ENCODE measurements at regions not wholly inside any gene's neighbourhood (a gene's known extent, or its start where the extent isn't known, plus 50 kb on each side); places are given as distances from the start of the nearest gene placed in this dataset.

- no peak for DNase-seq
These were observed 853.3 kb downstream of the MAT2B start for GRCh38 chr5:164358531-164359259.

DNA sequence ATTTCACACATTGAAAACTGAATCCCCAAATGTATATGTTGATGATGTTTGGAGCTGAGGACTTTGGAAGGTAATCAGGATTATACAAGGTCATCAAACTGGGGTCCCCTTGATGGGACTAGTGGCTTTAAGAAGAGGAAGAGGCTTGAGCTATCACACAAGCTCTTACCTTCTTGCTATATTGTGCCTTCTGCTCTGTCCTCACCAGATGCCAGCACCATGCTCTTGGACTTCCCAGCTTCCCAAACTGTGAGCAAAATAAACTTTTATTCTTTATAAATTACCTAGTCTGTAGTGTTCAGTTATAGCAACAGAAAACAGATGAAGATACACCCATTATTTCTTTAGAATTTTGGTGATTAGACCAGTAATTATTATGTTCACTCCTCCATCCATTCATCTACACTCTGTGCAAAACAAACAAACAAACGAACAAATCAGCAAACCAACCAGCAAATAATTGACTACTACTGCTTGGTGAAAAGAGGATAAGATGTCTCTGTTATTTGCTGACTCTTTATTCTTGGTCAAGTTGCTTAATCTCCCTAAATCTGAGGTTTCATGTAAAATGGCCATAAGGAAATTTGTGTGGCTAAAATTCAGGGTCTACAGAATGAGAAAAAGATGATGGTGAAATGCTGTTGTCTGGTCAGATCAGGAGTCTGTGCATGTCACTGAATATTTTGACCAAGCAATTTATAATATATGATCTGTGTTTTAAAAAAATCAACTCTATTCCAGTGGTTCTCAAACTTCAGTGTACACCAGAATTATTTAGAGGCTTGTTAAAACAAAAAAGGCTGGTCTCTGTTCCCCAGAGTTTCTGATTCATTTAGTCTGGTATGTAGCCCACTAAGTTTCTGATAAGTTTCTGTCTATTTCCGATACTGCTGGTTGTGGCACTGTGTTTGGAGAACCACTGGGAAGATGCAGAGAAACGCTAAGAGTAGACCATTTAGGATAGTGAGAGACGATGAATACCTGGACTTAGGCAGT, 854.1 kb downstream of the MAT2B start:
- no peak for DNase-seq

DNA sequence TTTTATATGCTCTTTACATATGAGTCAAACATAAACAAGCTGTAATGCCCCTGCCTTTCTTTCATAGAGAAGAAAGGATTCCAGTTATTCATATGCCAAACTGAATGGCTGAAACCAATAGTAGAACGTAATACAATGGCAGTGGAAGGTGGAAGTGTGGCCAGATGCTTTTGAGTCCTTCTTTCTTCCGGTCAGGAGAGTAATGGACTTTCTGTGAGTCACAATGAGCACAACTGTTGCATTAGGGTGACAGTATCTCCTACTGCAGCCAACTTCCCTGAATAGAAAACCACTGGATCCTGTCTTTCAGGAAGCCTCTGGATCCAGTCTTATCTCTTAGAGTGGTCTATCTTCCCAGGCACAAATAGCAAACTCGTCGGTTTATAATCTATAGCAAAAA, 855.2 kb downstream of the MAT2B start:
- no peak for DNase-seq

GRCh38 chr5:164361986-164362385, 856.6 kb downstream of the MAT2B start:
- DNase-seq, result no peak

GRCh38 chr5:164362835-164363234, 857.4 kb downstream of the MAT2B start:
- DNase-seq, result no peak

GRCh38 chr5:164364237-164365208, 859.1 kb downstream of the MAT2B start:
- DNase-seq, result no peak

- no peak for DNase-seq
These were observed 865.4 kb downstream of the MAT2B start for GRCh38 chr5:164370841-164371240.

DNA sequence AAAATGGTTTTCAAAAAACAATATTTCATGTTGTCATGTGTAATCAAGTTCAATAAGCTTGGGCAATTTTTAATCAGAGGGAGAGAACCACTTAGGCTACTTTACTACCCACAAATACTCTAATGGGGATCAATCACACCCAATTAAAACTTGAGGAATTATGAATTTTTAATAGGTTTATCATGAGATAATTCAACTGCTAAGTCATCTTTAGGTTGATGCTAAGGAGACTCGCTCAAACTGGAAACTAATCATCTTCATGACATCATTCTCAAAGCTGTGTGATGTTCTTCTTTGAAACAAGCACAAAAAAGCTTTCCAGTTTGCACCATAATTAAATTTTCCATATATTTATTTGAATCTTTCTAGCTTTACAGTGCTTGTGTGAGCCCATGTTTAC, 867.5 kb downstream of the MAT2B start:
- no peak for DNase-seq

- no peak for DNase-seq
These were observed 868.5 kb downstream of the MAT2B start for GRCh38 chr5:164373876-164374275.

DNA sequence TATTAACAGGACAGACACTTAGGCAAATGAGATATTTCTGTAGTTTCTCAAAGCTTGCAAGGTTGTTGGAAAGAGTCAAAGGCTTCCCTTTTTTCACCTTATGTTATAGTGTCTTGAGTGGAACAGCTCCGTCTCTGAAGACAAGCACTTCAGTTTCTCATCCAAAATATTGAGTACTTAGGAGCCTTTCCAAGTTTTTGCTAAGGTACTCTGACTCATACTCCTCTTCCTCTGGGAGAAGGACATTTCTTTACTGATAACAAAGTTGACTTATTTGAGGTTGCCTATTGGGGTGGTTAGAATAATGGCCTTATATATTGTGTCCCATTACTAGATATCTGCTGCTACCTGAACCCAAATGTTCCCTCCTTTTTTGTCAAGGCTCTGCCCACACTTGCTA, 869.6 kb downstream of the MAT2B start:
- DNase-seq, result no peak

DNA sequence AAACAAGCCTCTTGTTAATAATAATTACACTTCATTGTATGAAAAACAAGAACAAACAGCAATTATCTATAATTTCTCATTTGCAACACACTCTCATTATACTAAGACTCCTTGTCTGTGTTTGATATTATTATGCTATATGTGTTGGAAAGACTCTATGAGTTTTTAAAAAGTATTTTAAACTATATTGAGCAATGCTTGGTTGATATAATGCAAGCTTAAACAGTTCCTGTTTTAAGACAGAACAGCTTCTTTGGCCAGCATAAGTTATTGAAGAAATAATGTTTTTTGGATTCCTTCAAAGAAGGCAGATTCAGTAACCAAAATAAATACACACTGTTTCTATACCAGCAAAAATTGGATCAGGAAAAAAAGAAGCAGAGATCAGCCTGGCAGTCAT, 871.4 kb downstream of the MAT2B start:
- no peak for DNase-seq

DNA sequence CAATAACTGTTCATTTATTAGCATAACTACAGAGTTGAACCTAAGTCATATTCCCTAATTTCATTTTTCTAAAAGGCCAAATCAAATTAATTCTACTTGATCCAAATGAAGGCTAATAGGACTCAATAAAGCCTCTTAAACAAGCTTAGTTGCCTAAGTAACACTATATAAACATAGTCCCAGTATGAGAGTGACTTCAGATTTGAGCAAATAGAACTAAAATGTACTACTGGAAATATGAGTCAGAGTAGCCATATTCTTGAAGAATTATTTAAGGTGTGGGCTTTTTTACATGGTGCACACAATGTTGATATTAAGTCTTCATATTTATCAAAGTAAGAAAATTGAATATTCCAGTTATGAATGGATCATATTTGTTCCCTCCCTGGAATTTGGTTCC, 872.3 kb downstream of the MAT2B start:
- no peak for DNase-seq

DNA sequence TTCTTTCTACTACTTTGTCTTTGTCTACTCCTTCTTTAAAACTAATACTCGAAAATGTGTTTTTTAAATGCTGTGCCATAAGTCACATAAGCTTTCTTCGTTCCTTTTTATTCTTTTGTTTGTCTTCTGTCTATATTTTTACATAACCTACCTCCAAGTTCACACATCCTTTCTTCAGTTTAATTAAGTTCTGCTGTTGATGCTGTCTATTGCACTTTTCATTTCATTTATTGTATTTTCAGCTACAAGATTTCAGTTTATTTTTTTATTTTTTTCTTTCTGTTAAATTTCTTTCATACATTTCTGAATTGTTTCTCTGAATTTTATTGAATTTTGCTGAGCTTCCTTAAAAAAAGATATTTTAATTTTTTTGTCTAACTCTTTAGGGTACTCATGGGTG, 878.2 kb downstream of the MAT2B start:
- no peak for DNase-seq

- no peak for DNase-seq
These were observed 887.1 kb downstream of the MAT2B start for GRCh38 chr5:164392531-164392930.

- DNase-seq, result no peak
These were observed 889.3 kb downstream of the MAT2B start for GRCh38 chr5:164394686-164395194.

DNA sequence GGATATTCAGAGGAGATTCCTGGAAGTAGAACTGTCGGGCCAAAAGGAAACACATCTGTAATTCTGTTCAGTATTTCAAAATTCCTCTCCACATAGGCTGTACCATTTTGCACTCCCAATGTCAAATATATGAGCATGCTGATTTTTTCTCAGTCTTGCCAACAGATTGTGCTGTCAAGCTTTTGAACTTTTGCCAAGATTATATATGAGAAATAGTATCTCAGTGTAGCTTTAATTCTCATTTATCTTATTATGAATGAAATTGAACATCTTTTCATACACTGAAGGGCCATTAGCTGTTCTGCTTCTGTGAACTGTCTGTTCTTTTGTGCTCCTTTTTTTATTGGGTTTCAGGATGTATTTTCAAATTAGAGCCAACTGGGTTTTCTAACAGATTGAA, 907.1 kb downstream of the MAT2B start:
- no peak for DNase-seq

- no peak for DNase-seq
These were observed 914.7 kb downstream of the MAT2B start for GRCh38 chr5:164420161-164420560.

GRCh38 chr5:164422400-164422799, 917.0 kb downstream of the MAT2B start:
- no peak for DNase-seq

DNA sequence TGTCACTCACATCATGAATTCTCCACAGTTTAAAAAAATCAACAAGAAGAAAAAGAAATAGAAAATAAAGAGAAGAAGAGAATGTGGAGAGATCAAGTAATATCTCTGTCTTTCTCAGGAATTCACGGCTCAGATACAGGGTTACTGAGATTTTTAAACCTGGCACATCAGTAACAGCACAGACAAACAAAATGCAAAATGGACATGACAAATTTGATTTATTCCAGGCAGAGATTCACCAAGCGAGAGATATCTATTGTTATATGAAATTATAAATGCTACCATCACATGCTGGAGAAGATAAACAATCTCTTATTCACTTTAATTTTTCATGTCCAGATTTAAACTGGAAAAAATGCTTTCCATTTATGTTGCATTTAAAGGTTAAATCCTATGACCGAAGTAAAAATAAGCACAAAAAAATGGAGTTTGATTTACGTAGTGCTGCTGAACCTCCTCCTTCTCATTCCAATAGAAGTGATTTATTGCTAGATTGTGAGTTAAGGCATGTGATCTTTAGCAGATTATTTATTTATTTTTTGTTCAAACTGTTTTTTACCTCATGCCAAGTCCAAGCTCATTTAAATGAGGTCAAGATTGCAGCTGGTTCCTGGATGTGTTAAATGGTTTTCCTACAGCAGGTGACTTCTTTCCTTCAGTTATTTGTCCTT, 926.4 kb downstream of the MAT2B start:
- DNase-seq, result no peak

DNA sequence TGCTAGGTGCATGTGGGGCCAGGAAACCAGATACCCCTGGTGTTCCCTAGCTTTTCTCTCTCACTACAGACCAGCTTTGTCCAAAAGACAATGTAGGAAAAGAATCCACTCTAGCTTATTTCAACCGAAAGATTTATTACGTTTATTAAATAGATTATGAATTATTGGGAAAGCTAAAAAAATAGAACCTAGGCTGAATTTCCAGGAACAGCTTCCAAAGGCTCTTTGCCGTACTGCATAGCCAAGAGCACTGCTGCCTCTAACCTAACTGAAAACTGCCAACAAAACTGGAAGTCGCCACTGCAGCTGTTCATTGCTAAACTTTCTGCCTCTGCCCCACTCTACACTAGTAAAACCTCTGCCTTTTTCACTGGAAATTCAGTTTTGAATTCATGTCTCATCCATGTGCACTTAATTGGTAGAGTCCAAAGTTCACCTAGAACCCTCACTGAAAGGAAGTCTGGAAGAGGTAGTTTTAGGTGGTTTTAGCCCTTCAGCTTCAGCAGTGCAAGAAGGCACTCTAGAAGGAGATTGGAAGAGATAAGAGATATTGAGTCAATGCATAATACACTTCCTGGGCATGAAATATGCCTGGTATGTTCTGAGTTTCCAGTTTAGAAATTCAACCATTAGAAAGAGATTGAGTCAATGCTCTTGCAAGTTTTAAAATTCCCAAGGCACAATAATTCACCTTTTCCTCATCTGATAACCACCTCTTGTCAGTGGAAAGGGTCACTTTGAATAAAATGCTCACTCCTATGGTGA, 927.9 kb downstream of the MAT2B start:
- no peak for DNase-seq

DNA sequence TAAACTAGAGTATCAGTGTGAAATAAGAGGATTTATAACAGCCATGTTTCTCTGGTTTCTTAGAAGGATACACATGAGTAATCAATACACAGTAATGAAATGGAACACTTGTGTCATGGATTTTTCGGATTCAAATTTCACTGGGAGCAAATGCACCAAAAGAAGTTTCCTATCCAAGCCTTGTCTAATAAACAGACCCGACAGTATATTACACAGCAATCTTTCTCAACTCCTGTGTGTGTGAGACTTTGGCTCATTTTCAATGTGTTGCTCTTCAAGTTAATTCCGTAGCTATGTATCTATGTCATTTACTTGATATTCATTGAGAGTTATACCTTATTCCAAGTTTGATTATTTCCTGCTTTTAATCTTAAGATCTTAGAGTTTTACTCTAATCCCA, 930.2 kb downstream of the MAT2B start:
- DNase-seq, result no peak

Data from activated CD4-positive, alpha-beta T cell treated with anti-CD3 and anti-CD28 coated beads for 48 hours (primary cell).